GM19397 (cell line): ENCODE measurements at regions not wholly inside any gene's neighbourhood (a gene's known extent, or its start where the extent isn't known, plus 50 kb on each side); places are given as distances from the start of the nearest gene placed in this dataset.
"Not testable (repeated sequence)": the region's sequence is repeated elsewhere in the genome, so short reads cannot be mapped to it uniquely, and the experiment has no call there.

Source experiments
- ATAC-seq: cut with Tn5 transposase; IDR thresholded peaks from one replicate; pipeline ENCODE4 v1.9.1; 2021; ENCODE audit warnings: mild to moderate bottlenecking, moderate library complexity; ENCODE audit not compliant: unreplicated experiment

GRCh38 chr3:145190138-145190537 is 970.8 kb downstream of the PLOD2 start:
- ATAC-seq, result no peak

GRCh38 chr3:145190761-145191160 is 970.2 kb downstream of the PLOD2 start:
- ATAC-seq, result no peak

GRCh38 chr3:145191543-145191942 is 969.4 kb downstream of the PLOD2 start:
- no peak for ATAC-seq

GRCh38 chr3:145197051-145197820 is 963.7 kb downstream of the PLOD2 start:
- ATAC-seq, result no peak

- ATAC-seq, result no peak
Measured at GRCh38 chr3:145197821-145198220, 963.2 kb downstream of the PLOD2 start.

- no peak for ATAC-seq
Measured at GRCh38 chr3:145209561-145209960, 951.4 kb downstream of the PLOD2 start.

- ATAC-seq, result no peak
Measured at GRCh38 chr3:145219355-145220235, 941.4 kb downstream of the PLOD2 start.

GRCh38 chr3:145224886-145225285 is 936.1 kb downstream of the PLOD2 start:
- ATAC-seq, result no peak

GRCh38 chr3:145243875-145244274 is 917.1 kb downstream of the PLOD2 start:
- ATAC-seq, result no peak

GRCh38 chr3:145244327-145244726 is 916.7 kb downstream of the PLOD2 start:
- no peak for ATAC-seq

- no peak for ATAC-seq
Measured at GRCh38 chr3:145246291-145246690, 914.7 kb downstream of the PLOD2 start.

- ATAC-seq, result no peak
Measured at GRCh38 chr3:145248928-145249327, 912.1 kb downstream of the PLOD2 start.

- ATAC-seq, result no peak
Measured at GRCh38 chr3:145251311-145251710, 909.7 kb downstream of the PLOD2 start.

- ATAC-seq, result not testable (repeated sequence)
Measured at GRCh38 chr3:145257967-145258366, 903.0 kb downstream of the PLOD2 start.

- no peak for ATAC-seq
Measured at GRCh38 chr3:145259166-145259880, 901.7 kb downstream of the PLOD2 start.

GRCh38 chr3:145263458-145263857 is 897.5 kb downstream of the PLOD2 start:
- not testable (repeated sequence) for ATAC-seq

GRCh38 chr3:145266368-145266767 is 894.6 kb downstream of the PLOD2 start:
- ATAC-seq, result no peak

GRCh38 chr3:145269106-145269505 is 891.9 kb downstream of the PLOD2 start:
- ATAC-seq, result no peak

- ATAC-seq, result no peak
Measured at GRCh38 chr3:145272684-145273083, 888.3 kb downstream of the PLOD2 start.

GRCh38 chr3:145282505-145282904 is 878.5 kb downstream of the PLOD2 start:
- no peak for ATAC-seq

- ATAC-seq, result no peak
Measured at GRCh38 chr3:145286937-145287336, 874.0 kb downstream of the PLOD2 start.
